OCI-LY1 (cell line): ENCODE measurements at regions not wholly inside any gene's neighbourhood (a gene's known extent, or its start where the extent isn't known, plus 50 kb on each side); places are given as distances from the start of the nearest gene placed in this dataset.

Experiments
- H2AFZ ChIP-seq: fragments of 200-600 bp; sonication (generic), shearing (Covaris generic); 2 replicates; pipeline ENCODE4 v1.6.0; 2014; ENCODE audit warnings: antibody characterized with exemption, mild to moderate bottlenecking, low read length
- H3F3A ChIP-seq: fragments of 200-600 bp; sonication (generic), shearing (Covaris generic); 2 replicates; pipeline ENCODE4 v1.6.0; 2014; ENCODE audit warnings: mild to moderate bottlenecking, antibody characterized with exemption, low read length, moderate library complexity; ENCODE audit not compliant: insufficient read depth
- H3K27ac ChIP-seq: fragments of 200-600 bp; sonication (generic); 2 replicates; pipeline ENCODE4 v1.5.1; 2014; ENCODE audit warnings: low read length, mixed run types, mild to moderate bottlenecking, low read depth; ENCODE audit not compliant: poor library complexity, severe bottlenecking
- H3K27me3 ChIP-seq: fragments of 200-600 bp; sonication (generic); 2 replicates; pipeline ENCODE4 v1.6.0; 2014; ENCODE audit warnings: antibody characterized with exemption, mild to moderate bottlenecking, low read length, moderate library complexity; ENCODE audit not compliant: insufficient read depth
- H3K36me3 ChIP-seq: fragments of 200-600 bp; sonication (generic); 2 replicates; pipeline ENCODE4 v1.6.1; 2014; ENCODE audit warnings: mild to moderate bottlenecking, antibody characterized with exemption, low read length, moderate library complexity, mixed read lengths; ENCODE audit not compliant: insufficient read depth
- H3K4me1 ChIP-seq: fragments of 200-600 bp; sonication (generic); 2 replicates; pipeline ENCODE4 v1.5.1; 2014; ENCODE audit warnings: mild to moderate bottlenecking, low read length, moderate library complexity; ENCODE audit not compliant: insufficient read depth, severe bottlenecking
- H3K4me2 ChIP-seq: fragments of 200-600 bp; sonication (generic), shearing (Covaris generic); 2 replicates; pipeline ENCODE4 v1.6.1; 2014; ENCODE audit warnings: low read length
- H3K4me3 ChIP-seq: fragments of 200-600 bp; sonication (generic); 2 replicates; pipeline ENCODE4 v1.5.1; 2014; ENCODE audit warnings: low read length, low read depth, mild to moderate bottlenecking, mixed read lengths; ENCODE audit not compliant: poor library complexity, severe bottlenecking
- H3K79me2 ChIP-seq: fragments of 200-600 bp; shearing (Covaris generic); 2 replicates; pipeline ENCODE4 v1.6.1; 2016; ENCODE audit warnings: mixed run types, low read length, mixed read lengths; ENCODE audit not compliant: insufficient read depth
- H3K9ac ChIP-seq: fragments of 200-600 bp; sonication (generic), shearing (Covaris generic); 2 replicates; pipeline ENCODE4 v1.6.1; 2014; ENCODE audit warnings: mild to moderate bottlenecking, low read length, mixed read lengths
- H3K9me2 ChIP-seq: fragments of 200-600 bp; sonication (generic), shearing (Covaris generic); 2 replicates; pipeline ENCODE4 v1.6.1; 2014; ENCODE audit warnings: low read depth, mild to moderate bottlenecking, low read length, mixed read lengths
- H3K9me3 ChIP-seq: fragments of 200-600 bp; shearing (Covaris generic); 2 replicates; pipeline ENCODE4 v1.6.1; 2014; ENCODE audit warnings: low read length, mixed read lengths
- H4K20me1 ChIP-seq: fragments of 200-600 bp; sonication (generic), shearing (Covaris generic); 2 replicates; pipeline ENCODE4 v1.6.0; 2016; ENCODE audit warnings: mild to moderate bottlenecking, low read length; ENCODE audit not compliant: insufficient read depth
- EZH2 ChIP-seq: fragments of 200-600 bp; sonication (generic), shearing (Covaris generic); IDR thresholded peaks from 2 replicates; pipeline ENCODE4 v1.8.0; 2017; ENCODE audit warnings: borderline replicate concordance, mixed run types, mild to moderate bottlenecking, antibody characterized with exemption, low read length, moderate library complexity, mixed read lengths
- TF ChIP-seq, protein P1 (sequence below): fragments of 200-600 bp; sonication (generic), shearing (Covaris generic); IDR thresholded peaks from 2 replicates; pipeline ENCODE4 v1.5.1; 2017; ENCODE audit warnings: mild to moderate bottlenecking, antibody characterized with exemption, low read length, moderate library complexity, mixed read lengths

GRCh38 chr22:34105461-34106062 is 185.3 kb upstream of the LARGE1 start:
- Histone ChIP-seq H3K27ac (no peak overlapping the region), H3K4me2 (no peak overlapping the region), H3K9ac (no peak overlapping the region)

GRCh38 chr22:34108168-34108567 is 187.9 kb upstream of the LARGE1 start:
- Histone ChIP-seq H3K4me2 (no peak overlapping the region), H3F3A (no peaks in the 10 kb centered on the region), H3K9me3 (no peaks in the 10 kb centered on the region), H3K27ac (no peak overlapping the region), H3K79me2 (no peaks in the 10 kb centered on the region), H3K4me1 (no peaks in the 10 kb centered on the region), H4K20me1 (no peaks in the 10 kb centered on the region), H3K4me3 (no peak overlapping the region), H3K9me2 (no peaks in the 10 kb centered on the region), H3K36me3 (no peaks in the 10 kb centered on the region), H3K9ac (no peak overlapping the region), H3K27me3 (no peaks in the 10 kb centered on the region), H2AFZ (no peak overlapping the region)
- TF ChIP-seq, protein P1, sequence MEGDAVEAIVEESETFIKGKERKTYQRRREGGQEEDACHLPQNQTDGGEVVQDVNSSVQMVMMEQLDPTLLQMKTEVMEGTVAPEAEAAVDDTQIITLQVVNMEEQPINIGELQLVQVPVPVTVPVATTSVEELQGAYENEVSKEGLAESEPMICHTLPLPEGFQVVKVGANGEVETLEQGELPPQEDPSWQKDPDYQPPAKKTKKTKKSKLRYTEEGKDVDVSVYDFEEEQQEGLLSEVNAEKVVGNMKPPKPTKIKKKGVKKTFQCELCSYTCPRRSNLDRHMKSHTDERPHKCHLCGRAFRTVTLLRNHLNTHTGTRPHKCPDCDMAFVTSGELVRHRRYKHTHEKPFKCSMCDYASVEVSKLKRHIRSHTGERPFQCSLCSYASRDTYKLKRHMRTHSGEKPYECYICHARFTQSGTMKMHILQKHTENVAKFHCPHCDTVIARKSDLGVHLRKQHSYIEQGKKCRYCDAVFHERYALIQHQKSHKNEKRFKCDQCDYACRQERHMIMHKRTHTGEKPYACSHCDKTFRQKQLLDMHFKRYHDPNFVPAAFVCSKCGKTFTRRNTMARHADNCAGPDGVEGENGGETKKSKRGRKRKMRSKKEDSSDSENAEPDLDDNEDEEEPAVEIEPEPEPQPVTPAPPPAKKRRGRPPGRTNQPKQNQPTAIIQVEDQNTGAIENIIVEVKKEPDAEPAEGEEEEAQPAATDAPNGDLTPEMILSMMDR: no peak
- no peak for TF ChIP-seq EZH2

More at GRCh38 chr22:34105461-34106062, 185.3 kb upstream of the LARGE1 start:
- no peak for TF ChIP-seq EZH2
- TF ChIP-seq, protein P1: peak; percentile 66
- H3K79me2 ChIP-seq: no peaks in the 10 kb centered on the region
- no peaks in the 10 kb centered on the region for H3K9me2 ChIP-seq
- no peaks in the 10 kb centered on the region for H3K9me3 ChIP-seq
- H2AFZ ChIP-seq: no peak overlapping the region
- H3F3A ChIP-seq: no peaks in the 10 kb centered on the region
- H3K4me3 ChIP-seq: no peak overlapping the region
- no peaks in the 10 kb centered on the region for H3K27me3 ChIP-seq
- no peaks in the 10 kb centered on the region for H4K20me1 ChIP-seq
- no peaks in the 10 kb centered on the region for H3K36me3 ChIP-seq
- no peaks in the 10 kb centered on the region for H3K4me1 ChIP-seq

- no peak overlapping the region for H3K27ac ChIP-seq
- H3K4me1 ChIP-seq: no peaks in the 10 kb centered on the region
- H3K9me2 ChIP-seq: no peaks in the 10 kb centered on the region
- H3K9me3 ChIP-seq: no peaks in the 10 kb centered on the region
- H3K4me2 ChIP-seq: no peak overlapping the region
- H4K20me1 ChIP-seq: no peaks in the 10 kb centered on the region
- H3K9ac ChIP-seq: no peak overlapping the region
- H3K36me3 ChIP-seq: no peaks in the 10 kb centered on the region
- no peaks in the 10 kb centered on the region for H3K27me3 ChIP-seq
- H3K79me2 ChIP-seq: no peaks in the 10 kb centered on the region
- H2AFZ ChIP-seq: no peak overlapping the region
- H3F3A ChIP-seq: no peaks in the 10 kb centered on the region
- H3K4me3 ChIP-seq: no peak overlapping the region
- TF ChIP-seq, protein P1: peak; percentile 75
- TF ChIP-seq EZH2: no peak
Observed at GRCh38 chr22:34111210-34111824, 191.0 kb upstream of the LARGE1 start.
